Bronchial epithelial cell (primary cell): ENCODE measurements at regions not wholly inside any gene's neighbourhood (a gene's known extent, or its start where the extent isn't known, plus 50 kb on each side); places are given as distances from the start of the nearest gene placed in this dataset.

Experiments
- DNase-seq: peaks from one replicate; pipeline ENCODE4 v3.0.0-alpha.2; 2010; ENCODE audit warnings: low read depth
- FAIRE-seq: peaks from 2 replicates; lab custom pipeline; 2011; peaks lifted over from hg19 to GRCh38; lab: Jason Lieb, UNC
- H3K27me3 ChIP-seq: 2 replicates; pipeline ENCODE4 v1.5.1; 2011; ENCODE audit warnings: low read length; ENCODE audit not compliant: control insufficient read depth, insufficient read depth
- H3K36me3 ChIP-seq: 2 replicates; pipeline ENCODE4 v1.5.1; 2011; ENCODE audit warnings: low read length; ENCODE audit not compliant: control insufficient read depth, insufficient read depth
- H3K4me3 ChIP-seq: 2 replicates; pipeline ENCODE4 v1.5.1; 2011; ENCODE audit warnings: mild to moderate bottlenecking, low read depth, low read length, control low read depth
- CTCF ChIP-seq: IDR thresholded peaks from 2 replicates; pipeline ENCODE4 v1.5.1; 2011; ENCODE audit warnings: mild to moderate bottlenecking, moderate library complexity, low read length, control low read depth, inconsistent platforms; ENCODE audit not compliant: insufficient read depth, severe bottlenecking

GRCh38 chr4:151822331-151822730 is 61.5 kb upstream of the GATB start:
- peaks cover 2% of the 10 kb centered on the region for H3K27me3 ChIP-seq
- TF ChIP-seq CTCF = no peak
- no peak for FAIRE-seq
- no peak overlapping the region for H3K4me3 ChIP-seq
- H3K36me3 ChIP-seq = no peaks in the 10 kb centered on the region
- no peak for DNase-seq

- no peak for TF ChIP-seq CTCF
- FAIRE-seq (no peak), DNase-seq (no peak)
- Histone ChIP-seq H3K36me3 (no peaks in the 10 kb centered on the region), H3K27me3 (peaks cover 2% of the 10 kb centered on the region), H3K4me3 (no peak overlapping the region)
Observed at GRCh38 chr4:151820004-151820403, 59.2 kb upstream of the GATB start.

- H3K27me3 ChIP-seq = peaks cover 1% of the 10 kb centered on the region
- no peak overlapping the region for H3K4me3 ChIP-seq
- no peaks in the 10 kb centered on the region for H3K36me3 ChIP-seq
- no peak for FAIRE-seq
- DNase-seq = no peak
- no peak for TF ChIP-seq CTCF
Observed at GRCh38 chr4:151811403-151811802, 50.6 kb upstream of the GATB start.
